HUES6 (cell line): ENCODE measurements at regions not wholly inside any gene's neighbourhood (a gene's known extent, or its start where the extent isn't known, plus 50 kb on each side); places are given as distances from the start of the nearest gene placed in this dataset.

Experiments
- H3K27ac ChIP-seq: 2 replicates; pipeline ENCODE4 v1.7.0; 2013; ENCODE audit warnings: low read depth, mild to moderate bottlenecking, low read length, inconsistent platforms
- H3K27me3 ChIP-seq: 2 replicates; pipeline ENCODE4 v1.6.1; 2013; ENCODE audit warnings: low read length; ENCODE audit not compliant: control insufficient read depth, insufficient read depth
- H3K36me3 ChIP-seq: 2 replicates; pipeline ENCODE4 v1.6.1; 2013; ENCODE audit warnings: low read length; ENCODE audit not compliant: control insufficient read depth, insufficient read depth
- H3K4me1 ChIP-seq: 2 replicates; pipeline ENCODE4 v1.6.1; 2013; ENCODE audit warnings: low read length; ENCODE audit not compliant: control insufficient read depth, insufficient read depth
- H3K4me3 ChIP-seq: 2 replicates; pipeline ENCODE4 v1.5.1; 2013; ENCODE audit warnings: low read depth, low read length
- H3K9ac ChIP-seq: one replicate; pipeline ENCODE4 v1.6.1; 2013; ENCODE audit warnings: mild to moderate bottlenecking, low read length
- H3K9me3 ChIP-seq: 2 replicates; pipeline ENCODE4 v1.6.1; 2013; ENCODE audit warnings: low read depth, low read length; ENCODE audit not compliant: control insufficient read depth, insufficient read depth

DNA sequence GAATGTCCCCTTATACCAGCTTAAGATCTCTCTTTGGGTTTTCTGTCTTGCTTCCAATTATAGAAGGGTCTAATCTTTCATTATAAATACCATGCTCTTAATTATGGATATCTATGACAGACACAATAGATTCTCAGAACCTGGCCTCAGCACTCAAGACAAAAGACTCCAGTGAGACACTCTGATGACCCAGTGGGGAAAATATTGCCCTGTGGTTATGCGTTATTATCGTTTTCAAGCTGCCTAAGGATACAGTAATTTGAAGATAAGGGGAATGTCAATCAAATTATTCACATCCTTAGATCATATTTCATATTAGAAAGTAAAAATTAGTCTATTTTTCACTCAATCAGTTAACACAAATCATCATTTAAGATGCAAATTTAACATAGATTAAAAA, 748.8 kb downstream of the XPNPEP1 start:
- H3K27me3 ChIP-seq: no peaks in the 10 kb centered on the region
- no peaks in the 10 kb centered on the region for H3K4me1 ChIP-seq
- H3K9ac ChIP-seq: no peak overlapping the region
- no peak overlapping the region for H3K4me3 ChIP-seq
- peaks cover 10% of the 10 kb centered on the region for H3K9me3 ChIP-seq
- no peak overlapping the region for H3K27ac ChIP-seq
- no peaks in the 10 kb centered on the region for H3K36me3 ChIP-seq

GRCh38 chr10:109173937-109174336, 749.4 kb downstream of the XPNPEP1 start:
- Histone ChIP-seq H3K27me3 (no peaks in the 10 kb centered on the region), H3K27ac (no peak overlapping the region)

GRCh38 chr10:109173121-109173520, 750.2 kb downstream of the XPNPEP1 start:
- H3K4me3 ChIP-seq: no peak overlapping the region
- H3K36me3 ChIP-seq: no peaks in the 10 kb centered on the region
- no peak overlapping the region for H3K27ac ChIP-seq
- no peaks in the 10 kb centered on the region for H3K27me3 ChIP-seq
- peaks cover 10% of the 10 kb centered on the region for H3K9me3 ChIP-seq
- H3K4me1 ChIP-seq: no peaks in the 10 kb centered on the region
- H3K9ac ChIP-seq: no peak overlapping the region

More at GRCh38 chr10:109173937-109174336, 749.4 kb downstream of the XPNPEP1 start:
- no peak overlapping the region for H3K9ac ChIP-seq
- peaks cover 10% of the 10 kb centered on the region for H3K9me3 ChIP-seq
- no peak overlapping the region for H3K4me3 ChIP-seq
- H3K4me1 ChIP-seq: no peaks in the 10 kb centered on the region
- H3K36me3 ChIP-seq: no peaks in the 10 kb centered on the region

DNA sequence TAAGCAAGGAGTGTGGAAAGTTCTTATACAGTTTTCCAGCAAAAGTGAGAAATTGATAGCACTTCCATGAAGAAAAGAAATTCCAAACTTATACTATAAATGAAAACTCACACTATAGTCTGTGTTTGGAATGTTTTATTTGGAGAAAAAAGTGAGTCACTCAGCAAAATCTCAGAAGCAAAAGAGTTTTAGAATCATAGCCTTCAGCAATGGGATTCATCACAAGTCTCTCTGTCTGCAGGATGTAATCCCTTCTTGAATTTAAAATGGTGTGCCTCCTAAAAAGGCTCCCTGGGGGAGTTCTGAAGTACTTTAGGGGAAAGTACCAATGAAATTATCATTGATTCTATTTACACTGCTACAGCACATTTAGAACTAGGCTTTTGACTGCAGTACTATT, 756.4 kb downstream of the XPNPEP1 start:
- no peaks in the 10 kb centered on the region for H3K9me3 ChIP-seq
- no peaks in the 10 kb centered on the region for H3K4me1 ChIP-seq
- H3K9ac ChIP-seq: no peak overlapping the region
- no peaks in the 10 kb centered on the region for H3K27me3 ChIP-seq
- no peak overlapping the region for H3K4me3 ChIP-seq
- H3K36me3 ChIP-seq: no peaks in the 10 kb centered on the region
- no peak overlapping the region for H3K27ac ChIP-seq

DNA sequence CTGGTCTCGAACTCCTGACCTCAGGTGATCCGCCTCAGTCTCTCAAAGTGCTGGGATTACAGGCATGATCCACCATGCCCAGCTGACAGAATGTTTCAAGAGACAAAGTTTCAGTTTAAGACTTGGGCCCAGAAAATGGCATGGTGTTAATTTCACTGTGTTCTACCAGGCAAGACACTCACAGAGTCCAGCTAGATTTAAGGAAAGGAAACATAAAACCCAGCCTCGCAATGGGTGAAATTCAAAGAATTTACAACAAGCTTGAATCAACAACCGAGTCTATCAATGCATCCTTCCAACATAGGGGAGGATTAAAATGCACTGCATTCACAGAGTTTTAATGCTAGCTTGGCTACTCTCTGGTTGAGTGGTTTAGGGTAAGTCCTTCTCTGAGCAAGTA, 764.0 kb downstream of the XPNPEP1 start:
- Histone ChIP-seq H3K4me3 (no peak overlapping the region), H3K27me3 (no peaks in the 10 kb centered on the region), H3K27ac (no peak overlapping the region), H3K36me3 (no peaks in the 10 kb centered on the region), H3K9me3 (no peaks in the 10 kb centered on the region), H3K4me1 (no peaks in the 10 kb centered on the region), H3K9ac (no peak overlapping the region)

DNA sequence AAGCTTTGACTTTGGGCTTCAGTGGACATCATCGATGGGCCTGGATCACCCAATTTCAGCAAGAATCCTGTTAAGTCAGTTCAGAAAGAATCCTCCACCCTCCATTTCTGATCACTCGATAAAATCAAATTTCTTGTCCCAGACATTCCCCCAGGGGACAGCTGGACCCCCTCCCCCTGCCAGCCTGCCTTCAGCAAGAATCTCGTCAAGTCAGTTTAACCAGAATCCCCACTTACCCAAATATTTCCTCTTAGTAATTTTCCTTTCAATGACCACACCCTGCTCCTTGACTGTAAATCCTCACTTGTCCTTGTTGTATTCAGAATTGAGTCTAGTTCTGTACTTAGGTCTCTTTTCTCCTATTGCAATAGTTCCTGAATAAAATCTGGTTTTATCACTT, 766.9 kb downstream of the XPNPEP1 start:
- H3K36me3 ChIP-seq: no peaks in the 10 kb centered on the region
- no peaks in the 10 kb centered on the region for H3K4me1 ChIP-seq
- H3K4me3 ChIP-seq: no peak overlapping the region
- H3K9me3 ChIP-seq: no peaks in the 10 kb centered on the region
- no peak overlapping the region for H3K27ac ChIP-seq
- no peaks in the 10 kb centered on the region for H3K27me3 ChIP-seq
- no peak overlapping the region for H3K9ac ChIP-seq

DNA sequence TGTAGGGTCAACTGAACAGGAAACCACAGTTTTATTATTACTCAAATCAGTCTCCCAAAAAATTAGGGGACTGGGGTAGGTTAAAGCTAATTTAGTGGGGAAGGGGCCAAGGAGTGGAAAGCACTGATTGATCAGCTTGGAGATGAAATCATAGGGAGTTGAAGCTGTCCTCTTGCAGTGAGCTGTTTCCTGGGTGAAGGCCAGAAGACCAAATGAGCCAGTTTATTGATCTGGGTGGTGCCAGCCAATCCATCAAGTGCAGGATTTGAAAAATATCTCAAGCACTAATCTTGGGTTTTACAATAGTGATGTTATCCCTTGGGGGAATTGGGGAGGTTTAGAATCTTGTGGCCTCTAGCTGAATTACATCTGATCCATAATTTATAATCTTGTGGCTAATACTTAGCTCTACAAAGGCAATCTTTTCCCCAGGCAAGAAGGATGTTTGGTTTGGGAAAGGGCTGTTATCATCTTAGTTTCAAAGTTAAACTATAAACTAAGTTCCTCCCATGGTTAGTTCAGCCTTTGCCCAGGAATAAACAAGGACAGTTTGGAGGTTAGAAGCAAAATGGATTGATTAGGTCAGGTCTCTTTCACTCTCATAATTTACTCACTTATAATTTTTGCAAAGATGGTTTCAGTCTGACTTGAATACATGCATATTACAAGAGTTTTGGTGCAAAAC, 773.5 kb downstream of the XPNPEP1 start:
- no peaks in the 10 kb centered on the region for H3K9me3 ChIP-seq
- no peaks in the 10 kb centered on the region for H3K36me3 ChIP-seq
- no peak overlapping the region for H3K27ac ChIP-seq
- no peaks in the 10 kb centered on the region for H3K4me1 ChIP-seq
- no peak overlapping the region for H3K4me3 ChIP-seq
- H3K27me3 ChIP-seq: no peaks in the 10 kb centered on the region
- H3K9ac ChIP-seq: no peak overlapping the region

- Histone ChIP-seq H3K27ac (no peak overlapping the region), H3K9me3 (no peaks in the 10 kb centered on the region), H3K4me3 (no peak overlapping the region), H3K9ac (no peak overlapping the region), H3K4me1 (no peaks in the 10 kb centered on the region), H3K27me3 (no peaks in the 10 kb centered on the region), H3K36me3 (no peaks in the 10 kb centered on the region)
Observed at GRCh38 chr10:109127363-109127762, 795.9 kb downstream of the XPNPEP1 start.

DNA sequence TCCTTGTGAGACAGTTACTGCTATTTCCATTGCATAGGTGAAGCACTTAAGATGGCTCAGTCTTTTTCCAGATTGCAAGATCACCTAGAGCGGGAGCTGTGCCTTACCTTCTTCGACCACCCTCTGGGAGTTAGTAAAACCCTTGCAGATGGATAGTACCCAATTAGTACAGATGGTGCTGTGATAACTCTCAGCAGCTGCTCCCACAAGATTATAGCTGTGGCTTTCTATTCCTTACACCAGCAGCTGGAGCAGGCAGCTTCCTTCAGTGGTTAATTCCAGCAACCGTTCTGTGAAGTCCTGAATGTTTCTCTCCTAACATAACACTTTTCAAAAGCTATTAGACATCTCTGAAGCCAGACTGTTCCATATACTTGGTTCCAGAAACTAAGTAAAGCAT, 796.8 kb downstream of the XPNPEP1 start:
- Histone ChIP-seq H3K4me3 (no peak overlapping the region), H3K9me3 (no peaks in the 10 kb centered on the region), H3K27ac (no peak overlapping the region), H3K4me1 (no peaks in the 10 kb centered on the region), H3K9ac (no peak overlapping the region), H3K27me3 (no peaks in the 10 kb centered on the region), H3K36me3 (no peaks in the 10 kb centered on the region)

DNA sequence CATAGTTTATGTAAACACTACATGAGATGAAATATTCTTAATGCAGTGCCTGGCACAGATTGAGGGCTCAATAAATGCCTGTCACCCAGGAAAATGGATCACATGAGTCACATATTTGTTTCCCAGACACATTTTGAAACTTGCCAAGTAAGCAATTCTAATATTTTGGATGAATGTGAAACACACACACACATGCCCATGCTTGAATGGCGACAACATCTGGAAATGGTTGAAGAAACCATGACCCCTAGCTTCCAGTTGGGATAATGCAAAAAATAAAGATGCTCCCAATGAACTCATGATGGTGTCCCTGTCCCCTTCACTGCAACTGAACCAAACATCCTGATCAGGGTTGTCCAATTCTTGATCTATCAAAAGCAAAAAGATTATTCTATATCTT, 797.3 kb downstream of the XPNPEP1 start:
- H3K27me3 ChIP-seq: no peaks in the 10 kb centered on the region
- no peaks in the 10 kb centered on the region for H3K9me3 ChIP-seq
- H3K27ac ChIP-seq: no peak overlapping the region
- no peak overlapping the region for H3K9ac ChIP-seq
- no peaks in the 10 kb centered on the region for H3K36me3 ChIP-seq
- H3K4me1 ChIP-seq: no peaks in the 10 kb centered on the region
- no peak overlapping the region for H3K4me3 ChIP-seq

DNA sequence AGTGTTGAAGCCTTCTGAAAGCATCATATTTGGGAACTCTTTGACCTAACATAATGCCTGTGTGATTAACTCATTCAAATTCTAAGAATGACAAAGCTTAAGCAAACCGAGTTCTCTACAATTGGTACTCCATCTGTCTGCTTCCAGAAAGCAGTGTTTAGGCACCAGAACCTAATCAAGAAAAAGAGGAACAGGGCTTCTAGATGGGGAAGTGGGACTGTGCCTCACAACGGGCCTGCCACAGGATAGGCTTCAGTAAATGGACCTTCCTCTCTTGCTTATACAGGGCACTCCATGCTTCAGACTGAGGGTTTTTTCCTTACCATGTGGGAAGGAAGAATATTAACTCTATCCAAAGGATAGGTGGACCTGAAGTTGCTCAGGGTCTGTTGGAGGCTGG, 808.1 kb downstream of the XPNPEP1 start:
- peaks cover 21% of the 10 kb centered on the region for H3K9me3 ChIP-seq
- no peak overlapping the region for H3K9ac ChIP-seq
- no peaks in the 10 kb centered on the region for H3K36me3 ChIP-seq
- H3K4me3 ChIP-seq: no peak overlapping the region
- no peaks in the 10 kb centered on the region for H3K4me1 ChIP-seq
- no peak overlapping the region for H3K27ac ChIP-seq
- H3K27me3 ChIP-seq: no peaks in the 10 kb centered on the region

- Histone ChIP-seq H3K36me3 (no peaks in the 10 kb centered on the region), H3K27ac (no peak overlapping the region), H3K4me1 (no peaks in the 10 kb centered on the region), H3K4me3 (no peak overlapping the region), H3K27me3 (no peaks in the 10 kb centered on the region), H3K9me3 (peaks cover 21% of the 10 kb centered on the region), H3K9ac (no peak overlapping the region)
Observed at GRCh38 chr10:109114579-109114978, 808.7 kb downstream of the XPNPEP1 start.
